WTC11 (cell line): ENCODE measurements at regions not wholly inside any gene's neighbourhood (a gene's known extent, or its start where the extent isn't known, plus 50 kb on each side); places are given as distances from the start of the nearest gene placed in this dataset.

Source experiments
- ATAC-seq: fragments of 200-7000 bp; cut with Tn5 transposase; 2 replicates; pipeline ENCODE4 v1.10.0; 2021; ENCODE audit warnings: mild to moderate bottlenecking, moderate library complexity
- CTCF ChIA-PET: fragments of 300-600 bp; sonication (Branson Sonifier 250); formaldehyde crosslinking; loops from one replicate; lab custom pipeline; 2021; ENCODE audit warnings: antibody characterized with exemption; lab: Charles Lee
- POLR2A ChIA-PET: fragments of 350-600 bp; sonication (Branson Sonifier 250); formaldehyde crosslinking; loops from one replicate; lab custom pipeline; 2021; ENCODE audit warnings: antibody characterized with exemption; lab: Charles Lee
- DNase-seq: peaks from one replicate; pipeline ENCODE4 v3.0.0; 2021; ENCODE audit warnings: low spot score
- H3K27ac Mint-ChIP-seq: 2 replicates; pipeline ENCODE4 v1.8.0; 2021; ENCODE audit warnings: mixed read lengths
- H3K27me3 Mint-ChIP-seq: 2 replicates; pipeline ENCODE4 v1.8.0; 2021; ENCODE audit warnings: low read depth, mild to moderate bottlenecking, moderate library complexity, mixed read lengths
- H3K36me3 Mint-ChIP-seq: 2 replicates; pipeline ENCODE4 v1.8.0; 2021; ENCODE audit warnings: mixed read lengths
- H3K4me1 Mint-ChIP-seq: 2 replicates; pipeline ENCODE4 v1.8.0; 2022; ENCODE audit warnings: mixed read lengths
- H3K4me3 Mint-ChIP-seq: 2 replicates; pipeline ENCODE4 v1.8.0; 2021; ENCODE audit warnings: mild to moderate bottlenecking, moderate library complexity, mixed read lengths
- H3K9me3 Mint-ChIP-seq: 2 replicates; pipeline ENCODE4 v1.8.0; 2021; ENCODE audit warnings: mixed read lengths
- ESRRA ChIP-seq: sonication (generic); formaldehyde crosslinking; IDR thresholded peaks from 2 replicates; pipeline ENCODE4 v1.8.1; 2022; ENCODE audit warnings: mild to moderate bottlenecking, missing genetic modification reagents, borderline replicate concordance
- FOXJ3 ChIP-seq: sonication (generic); formaldehyde crosslinking; IDR thresholded peaks from 2 replicates; pipeline ENCODE4 v1.9.0; 2021; ENCODE audit warnings: missing genetic modification reagents, mild to moderate bottlenecking, borderline replicate concordance
- FOXK1 ChIP-seq: sonication (generic); formaldehyde crosslinking; IDR thresholded peaks from 2 replicates; pipeline ENCODE4 v1.8.0; 2022; ENCODE audit warnings: mild to moderate bottlenecking, moderate library complexity, missing genetic modification reagents
- GRHL2 ChIP-seq: fragments of 250-450 bp; sonication (Bioruptor Pico); IDR thresholded peaks from 2 replicates; pipeline ENCODE4 v1.8.0; 2022; ENCODE audit warnings: mild to moderate bottlenecking, moderate library complexity; ENCODE audit not compliant: insufficient replicate concordance, severe bottlenecking
- JUN ChIP-seq: sonication (generic); formaldehyde crosslinking; IDR thresholded peaks from 2 replicates; pipeline ENCODE4 v1.8.0; 2023; ENCODE audit warnings: mild to moderate bottlenecking, missing genetic modification reagents
- NFE2L1 ChIP-seq: sonication (generic); formaldehyde crosslinking; IDR thresholded peaks from 2 replicates; pipeline ENCODE4 v1.8.1; 2023; ENCODE audit warnings: missing genetic modification reagents
- PRRX2 ChIP-seq: fragments of 250-450 bp; sonication (Bioruptor Pico); IDR thresholded peaks from 2 replicates; pipeline ENCODE4 v1.8.0; 2021; ENCODE audit warnings: mild to moderate bottlenecking
- SMAD3 ChIP-seq: sonication (generic); formaldehyde crosslinking; IDR thresholded peaks from 2 replicates; pipeline ENCODE4 v1.8.0; 2022; ENCODE audit warnings: missing genetic modification reagents, mild to moderate bottlenecking, borderline replicate concordance
- SOX15 ChIP-seq: fragments of 250-450 bp; sonication (Bioruptor Pico); IDR thresholded peaks from 2 replicates; pipeline ENCODE4 v1.9.0; 2021; ENCODE audit warnings: mild to moderate bottlenecking
- TCF7 ChIP-seq: sonication (generic); formaldehyde crosslinking; IDR thresholded peaks from 2 replicates; pipeline ENCODE4 v1.8.0; 2022; ENCODE audit warnings: mild to moderate bottlenecking, low read depth, missing genetic modification reagents, moderate library complexity
- TEAD1 ChIP-seq: sonication (generic); formaldehyde crosslinking; IDR thresholded peaks from 2 replicates; pipeline ENCODE4 v1.8.0; 2022; ENCODE audit warnings: mild to moderate bottlenecking, missing genetic modification reagents
- TEAD4 ChIP-seq: sonication (generic); formaldehyde crosslinking; IDR thresholded peaks from 2 replicates; pipeline ENCODE4 v1.8.0; 2022; ENCODE audit warnings: mild to moderate bottlenecking, missing genetic modification reagents
- ZNF219 ChIP-seq: sonication (generic); formaldehyde crosslinking; IDR thresholded peaks from 2 replicates; pipeline ENCODE4 v1.8.0; 2023; ENCODE audit warnings: missing genetic modification reagents, mild to moderate bottlenecking, borderline replicate concordance
- TF ChIP-seq, protein P1 (sequence below): sonication (generic); formaldehyde crosslinking; IDR thresholded peaks from 2 replicates; pipeline ENCODE4 v1.8.1; 2023; ENCODE audit warnings: mild to moderate bottlenecking, missing genetic modification reagents
- TF ChIP-seq, protein P2 (sequence below): sonication (generic); formaldehyde crosslinking; IDR thresholded peaks from 2 replicates; pipeline ENCODE4 v1.8.0; 2023; ENCODE audit warnings: mild to moderate bottlenecking, missing genetic modification reagents
- TF ChIP-seq, protein P3 (sequence below): sonication (generic); formaldehyde crosslinking; IDR thresholded peaks from 2 replicates; pipeline ENCODE4 v1.8.0; 2022; ENCODE audit warnings: missing genetic modification reagents
- TF ChIP-seq, protein P4 (sequence below): fragments of 250-450 bp; sonication (Bioruptor Pico); IDR thresholded peaks from 2 replicates; pipeline ENCODE4 v1.9.0; 2021; ENCODE audit warnings: moderate library complexity, mild to moderate bottlenecking, inconsistent platforms, borderline replicate concordance
- TF ChIP-seq, protein P5 (sequence below): fragments of 200-600 bp; IDR thresholded peaks from 2 replicates; pipeline ENCODE4 v1.8.0; 2022; ENCODE audit warnings: antibody characterized with exemption
- TF ChIP-seq, protein P6 (sequence below): sonication (generic); formaldehyde crosslinking; IDR thresholded peaks from 2 replicates; pipeline ENCODE4 v1.8.0; 2022; ENCODE audit warnings: mild to moderate bottlenecking, missing genetic modification reagents
- TF ChIP-seq, protein P7 (sequence below): sonication (generic); formaldehyde crosslinking; IDR thresholded peaks from 2 replicates; pipeline ENCODE4 v1.8.1; 2023; ENCODE audit warnings: mild to moderate bottlenecking, missing genetic modification reagents, borderline replicate concordance

DNA sequence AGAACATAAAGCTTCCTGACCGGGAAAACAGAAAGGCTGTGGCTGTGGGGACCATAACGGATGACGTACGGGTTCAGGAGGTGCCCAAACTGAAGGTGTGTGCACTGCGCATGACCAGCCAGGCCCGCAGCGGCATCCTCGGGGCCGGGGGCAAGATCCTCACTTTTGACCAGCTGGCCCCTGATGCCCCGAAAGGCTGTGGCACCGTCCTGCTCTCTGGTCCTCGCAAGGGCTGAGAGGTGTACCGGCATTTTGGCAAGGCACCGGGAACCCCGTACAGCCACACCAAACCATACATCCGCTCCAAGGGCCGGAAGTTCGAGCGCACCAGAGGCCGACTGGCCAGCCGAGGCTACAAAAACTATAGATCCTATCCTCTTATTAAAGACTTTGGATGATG, 179.3 kb downstream of the PTN start:
- Mint-ChIP-seq H3K4me1 (peaks cover 7% of the 10 kb centered on the region), H3K4me3 (no peak overlapping the region), H3K36me3 (no peaks in the 10 kb centered on the region), H3K9me3 (peaks cover 3% of the 10 kb centered on the region; the same call in 1 of the 2 replicates), H3K27ac (no peak overlapping the region), H3K27me3 (no peaks in the 10 kb centered on the region)
- CTCF ChIA-PET: no interaction called here
- DNase-seq (no peak), ATAC-seq (no peak)
- POLR2A ChIA-PET: no interaction called here
- no peak for TF ChIP-seq TEAD4
- TF ChIP-seq NFE2L1 (CRISPR knock-in tag): no peak
- TF ChIP-seq, protein P1, sequence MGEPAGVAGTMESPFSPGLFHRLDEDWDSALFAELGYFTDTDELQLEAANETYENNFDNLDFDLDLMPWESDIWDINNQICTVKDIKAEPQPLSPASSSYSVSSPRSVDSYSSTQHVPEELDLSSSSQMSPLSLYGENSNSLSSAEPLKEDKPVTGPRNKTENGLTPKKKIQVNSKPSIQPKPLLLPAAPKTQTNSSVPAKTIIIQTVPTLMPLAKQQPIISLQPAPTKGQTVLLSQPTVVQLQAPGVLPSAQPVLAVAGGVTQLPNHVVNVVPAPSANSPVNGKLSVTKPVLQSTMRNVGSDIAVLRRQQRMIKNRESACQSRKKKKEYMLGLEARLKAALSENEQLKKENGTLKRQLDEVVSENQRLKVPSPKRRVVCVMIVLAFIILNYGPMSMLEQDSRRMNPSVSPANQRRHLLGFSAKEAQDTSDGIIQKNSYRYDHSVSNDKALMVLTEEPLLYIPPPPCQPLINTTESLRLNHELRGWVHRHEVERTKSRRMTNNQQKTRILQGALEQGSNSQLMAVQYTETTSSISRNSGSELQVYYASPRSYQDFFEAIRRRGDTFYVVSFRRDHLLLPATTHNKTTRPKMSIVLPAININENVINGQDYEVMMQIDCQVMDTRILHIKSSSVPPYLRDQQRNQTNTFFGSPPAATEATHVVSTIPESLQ: no peak
- TF ChIP-seq PRRX2 (CRISPR knock-in tag): no peak
- TF ChIP-seq, protein P2, sequence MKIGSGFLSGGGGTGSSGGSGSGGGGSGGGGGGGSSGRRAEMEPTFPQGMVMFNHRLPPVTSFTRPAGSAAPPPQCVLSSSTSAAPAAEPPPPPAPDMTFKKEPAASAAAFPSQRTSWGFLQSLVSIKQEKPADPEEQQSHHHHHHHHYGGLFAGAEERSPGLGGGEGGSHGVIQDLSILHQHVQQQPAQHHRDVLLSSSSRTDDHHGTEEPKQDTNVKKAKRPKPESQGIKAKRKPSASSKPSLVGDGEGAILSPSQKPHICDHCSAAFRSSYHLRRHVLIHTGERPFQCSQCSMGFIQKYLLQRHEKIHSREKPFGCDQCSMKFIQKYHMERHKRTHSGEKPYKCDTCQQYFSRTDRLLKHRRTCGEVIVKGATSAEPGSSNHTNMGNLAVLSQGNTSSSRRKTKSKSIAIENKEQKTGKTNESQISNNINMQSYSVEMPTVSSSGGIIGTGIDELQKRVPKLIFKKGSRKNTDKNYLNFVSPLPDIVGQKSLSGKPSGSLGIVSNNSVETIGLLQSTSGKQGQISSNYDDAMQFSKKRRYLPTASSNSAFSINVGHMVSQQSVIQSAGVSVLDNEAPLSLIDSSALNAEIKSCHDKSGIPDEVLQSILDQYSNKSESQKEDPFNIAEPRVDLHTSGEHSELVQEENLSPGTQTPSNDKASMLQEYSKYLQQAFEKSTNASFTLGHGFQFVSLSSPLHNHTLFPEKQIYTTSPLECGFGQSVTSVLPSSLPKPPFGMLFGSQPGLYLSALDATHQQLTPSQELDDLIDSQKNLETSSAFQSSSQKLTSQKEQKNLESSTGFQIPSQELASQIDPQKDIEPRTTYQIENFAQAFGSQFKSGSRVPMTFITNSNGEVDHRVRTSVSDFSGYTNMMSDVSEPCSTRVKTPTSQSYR (CRISPR knock-in tag): no peak
- TF ChIP-seq ZNF219 (CRISPR knock-in tag): no peak
- TF ChIP-seq GRHL2 (CRISPR knock-in tag): no peak
- no peak for TF ChIP-seq SOX15 (CRISPR knock-in tag)
- TF ChIP-seq, protein P3, sequence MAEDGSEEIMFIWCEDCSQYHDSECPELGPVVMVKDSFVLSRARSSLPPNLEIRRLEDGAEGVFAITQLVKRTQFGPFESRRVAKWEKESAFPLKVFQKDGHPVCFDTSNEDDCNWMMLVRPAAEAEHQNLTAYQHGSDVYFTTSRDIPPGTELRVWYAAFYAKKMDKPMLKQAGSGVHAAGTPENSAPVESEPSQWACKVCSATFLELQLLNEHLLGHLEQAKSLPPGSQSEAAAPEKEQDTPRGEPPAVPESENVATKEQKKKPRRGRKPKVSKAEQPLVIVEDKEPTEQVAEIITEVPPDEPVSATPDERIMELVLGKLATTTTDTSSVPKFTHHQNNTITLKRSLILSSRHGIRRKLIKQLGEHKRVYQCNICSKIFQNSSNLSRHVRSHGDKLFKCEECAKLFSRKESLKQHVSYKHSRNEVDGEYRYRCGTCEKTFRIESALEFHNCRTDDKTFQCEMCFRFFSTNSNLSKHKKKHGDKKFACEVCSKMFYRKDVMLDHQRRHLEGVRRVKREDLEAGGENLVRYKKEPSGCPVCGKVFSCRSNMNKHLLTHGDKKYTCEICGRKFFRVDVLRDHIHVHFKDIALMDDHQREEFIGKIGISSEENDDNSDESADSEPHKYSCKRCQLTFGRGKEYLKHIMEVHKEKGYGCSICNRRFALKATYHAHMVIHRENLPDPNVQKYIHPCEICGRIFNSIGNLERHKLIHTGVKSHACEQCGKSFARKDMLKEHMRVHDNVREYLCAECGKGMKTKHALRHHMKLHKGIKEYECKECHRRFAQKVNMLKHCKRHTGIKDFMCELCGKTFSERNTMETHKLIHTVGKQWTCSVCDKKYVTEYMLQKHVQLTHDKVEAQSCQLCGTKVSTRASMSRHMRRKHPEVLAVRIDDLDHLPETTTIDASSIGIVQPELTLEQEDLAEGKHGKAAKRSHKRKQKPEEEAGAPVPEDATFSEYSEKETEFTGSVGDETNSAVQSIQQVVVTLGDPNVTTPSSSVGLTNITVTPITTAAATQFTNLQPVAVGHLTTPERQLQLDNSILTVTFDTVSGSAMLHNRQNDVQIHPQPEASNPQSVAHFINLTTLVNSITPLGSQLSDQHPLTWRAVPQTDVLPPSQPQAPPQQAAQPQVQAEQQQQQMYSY: no peak

DNA sequence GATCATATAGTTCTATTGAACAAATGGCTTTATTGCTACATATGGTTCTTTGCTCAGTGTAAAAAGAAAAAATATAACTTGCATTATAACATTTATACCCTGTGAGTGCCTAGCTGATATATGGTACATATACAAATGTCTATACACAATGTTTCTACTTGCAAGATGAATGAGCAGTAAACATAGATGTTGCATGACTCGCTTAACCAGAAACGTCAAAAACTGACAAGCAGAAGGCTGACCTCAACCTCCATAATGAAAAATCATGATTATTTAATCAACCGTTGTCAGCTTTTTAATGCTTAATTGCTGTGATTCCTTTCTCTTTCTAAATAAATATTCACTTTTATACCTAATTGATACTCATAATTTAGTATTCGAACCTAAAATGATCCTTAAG, 183.3 kb downstream of the PTN start:
- Mint-ChIP-seq H3K4me3 (no peak overlapping the region), H3K36me3 (no peaks in the 10 kb centered on the region)
- no peak for TF ChIP-seq FOXK1 (CRISPR knock-in tag)
- TF ChIP-seq JUN: no peak
- no peak for TF ChIP-seq ESRRA (CRISPR knock-in tag)
- TF ChIP-seq, protein P4, sequence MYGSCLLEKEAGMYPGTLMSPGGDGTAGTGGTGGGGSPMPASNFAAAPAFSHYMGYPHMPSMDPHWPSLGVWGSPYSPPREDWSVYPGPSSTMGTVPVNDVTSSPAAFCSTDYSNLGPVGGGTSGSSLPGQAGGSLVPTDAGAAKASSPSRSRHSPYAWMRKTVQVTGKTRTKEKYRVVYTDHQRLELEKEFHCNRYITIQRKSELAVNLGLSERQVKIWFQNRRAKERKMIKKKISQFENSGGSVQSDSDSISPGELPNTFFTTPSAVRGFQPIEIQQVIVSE (CRISPR knock-in tag): no peak
- TF ChIP-seq SMAD3 (CRISPR knock-in tag): no peak
- TF ChIP-seq FOXJ3: no peak
- no peak for TF ChIP-seq TEAD1 (CRISPR knock-in tag)
- TF ChIP-seq, protein P5, sequence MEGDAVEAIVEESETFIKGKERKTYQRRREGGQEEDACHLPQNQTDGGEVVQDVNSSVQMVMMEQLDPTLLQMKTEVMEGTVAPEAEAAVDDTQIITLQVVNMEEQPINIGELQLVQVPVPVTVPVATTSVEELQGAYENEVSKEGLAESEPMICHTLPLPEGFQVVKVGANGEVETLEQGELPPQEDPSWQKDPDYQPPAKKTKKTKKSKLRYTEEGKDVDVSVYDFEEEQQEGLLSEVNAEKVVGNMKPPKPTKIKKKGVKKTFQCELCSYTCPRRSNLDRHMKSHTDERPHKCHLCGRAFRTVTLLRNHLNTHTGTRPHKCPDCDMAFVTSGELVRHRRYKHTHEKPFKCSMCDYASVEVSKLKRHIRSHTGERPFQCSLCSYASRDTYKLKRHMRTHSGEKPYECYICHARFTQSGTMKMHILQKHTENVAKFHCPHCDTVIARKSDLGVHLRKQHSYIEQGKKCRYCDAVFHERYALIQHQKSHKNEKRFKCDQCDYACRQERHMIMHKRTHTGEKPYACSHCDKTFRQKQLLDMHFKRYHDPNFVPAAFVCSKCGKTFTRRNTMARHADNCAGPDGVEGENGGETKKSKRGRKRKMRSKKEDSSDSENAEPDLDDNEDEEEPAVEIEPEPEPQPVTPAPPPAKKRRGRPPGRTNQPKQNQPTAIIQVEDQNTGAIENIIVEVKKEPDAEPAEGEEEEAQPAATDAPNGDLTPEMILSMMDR: no peak
- TF ChIP-seq, protein P6, sequence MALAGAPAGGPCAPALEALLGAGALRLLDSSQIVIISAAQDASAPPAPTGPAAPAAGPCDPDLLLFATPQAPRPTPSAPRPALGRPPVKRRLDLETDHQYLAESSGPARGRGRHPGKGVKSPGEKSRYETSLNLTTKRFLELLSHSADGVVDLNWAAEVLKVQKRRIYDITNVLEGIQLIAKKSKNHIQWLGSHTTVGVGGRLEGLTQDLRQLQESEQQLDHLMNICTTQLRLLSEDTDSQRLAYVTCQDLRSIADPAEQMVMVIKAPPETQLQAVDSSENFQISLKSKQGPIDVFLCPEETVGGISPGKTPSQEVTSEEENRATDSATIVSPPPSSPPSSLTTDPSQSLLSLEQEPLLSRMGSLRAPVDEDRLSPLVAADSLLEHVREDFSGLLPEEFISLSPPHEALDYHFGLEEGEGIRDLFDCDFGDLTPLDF (CRISPR knock-in tag): no peak
- TF ChIP-seq, protein P7, sequence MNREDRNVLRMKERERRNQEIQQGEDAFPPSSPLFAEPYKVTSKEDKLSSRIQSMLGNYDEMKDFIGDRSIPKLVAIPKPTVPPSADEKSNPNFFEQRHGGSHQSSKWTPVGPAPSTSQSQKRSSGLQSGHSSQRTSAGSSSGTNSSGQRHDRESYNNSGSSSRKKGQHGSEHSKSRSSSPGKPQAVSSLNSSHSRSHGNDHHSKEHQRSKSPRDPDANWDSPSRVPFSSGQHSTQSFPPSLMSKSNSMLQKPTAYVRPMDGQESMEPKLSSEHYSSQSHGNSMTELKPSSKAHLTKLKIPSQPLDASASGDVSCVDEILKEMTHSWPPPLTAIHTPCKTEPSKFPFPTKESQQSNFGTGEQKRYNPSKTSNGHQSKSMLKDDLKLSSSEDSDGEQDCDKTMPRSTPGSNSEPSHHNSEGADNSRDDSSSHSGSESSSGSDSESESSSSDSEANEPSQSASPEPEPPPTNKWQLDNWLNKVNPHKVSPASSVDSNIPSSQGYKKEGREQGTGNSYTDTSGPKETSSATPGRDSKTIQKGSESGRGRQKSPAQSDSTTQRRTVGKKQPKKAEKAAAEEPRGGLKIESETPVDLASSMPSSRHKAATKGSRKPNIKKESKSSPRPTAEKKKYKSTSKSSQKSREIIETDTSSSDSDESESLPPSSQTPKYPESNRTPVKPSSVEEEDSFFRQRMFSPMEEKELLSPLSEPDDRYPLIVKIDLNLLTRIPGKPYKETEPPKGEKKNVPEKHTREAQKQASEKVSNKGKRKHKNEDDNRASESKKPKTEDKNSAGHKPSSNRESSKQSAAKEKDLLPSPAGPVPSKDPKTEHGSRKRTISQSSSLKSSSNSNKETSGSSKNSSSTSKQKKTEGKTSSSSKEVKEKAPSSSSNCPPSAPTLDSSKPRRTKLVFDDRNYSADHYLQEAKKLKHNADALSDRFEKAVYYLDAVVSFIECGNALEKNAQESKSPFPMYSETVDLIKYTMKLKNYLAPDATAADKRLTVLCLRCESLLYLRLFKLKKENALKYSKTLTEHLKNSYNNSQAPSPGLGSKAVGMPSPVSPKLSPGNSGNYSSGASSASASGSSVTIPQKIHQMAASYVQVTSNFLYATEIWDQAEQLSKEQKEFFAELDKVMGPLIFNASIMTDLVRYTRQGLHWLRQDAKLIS (CRISPR knock-in tag): no peak
- TF ChIP-seq TCF7 (CRISPR knock-in tag): no peak

More for the DNA sequence above, 183.3 kb downstream of the PTN start:
- DNase-seq (no peak), ATAC-seq (no peak)
- peaks cover 3% of the 10 kb centered on the region; the same call in 1 of the 2 replicates for H3K9me3 Mint-ChIP-seq
- H3K27ac Mint-ChIP-seq: no peak overlapping the region
- H3K27me3 Mint-ChIP-seq: no peaks in the 10 kb centered on the region
- POLR2A ChIA-PET: no interaction called here
- no peaks in the 10 kb centered on the region for H3K4me1 Mint-ChIP-seq
- CTCF ChIA-PET: no interaction called here
